ENCODE measurements at regions not wholly inside any gene's neighbourhood (a gene's known extent, or its start where the extent isn't known, plus 50 kb on each side); places are given as distances from the start of the nearest gene placed in this dataset.

DNA sequence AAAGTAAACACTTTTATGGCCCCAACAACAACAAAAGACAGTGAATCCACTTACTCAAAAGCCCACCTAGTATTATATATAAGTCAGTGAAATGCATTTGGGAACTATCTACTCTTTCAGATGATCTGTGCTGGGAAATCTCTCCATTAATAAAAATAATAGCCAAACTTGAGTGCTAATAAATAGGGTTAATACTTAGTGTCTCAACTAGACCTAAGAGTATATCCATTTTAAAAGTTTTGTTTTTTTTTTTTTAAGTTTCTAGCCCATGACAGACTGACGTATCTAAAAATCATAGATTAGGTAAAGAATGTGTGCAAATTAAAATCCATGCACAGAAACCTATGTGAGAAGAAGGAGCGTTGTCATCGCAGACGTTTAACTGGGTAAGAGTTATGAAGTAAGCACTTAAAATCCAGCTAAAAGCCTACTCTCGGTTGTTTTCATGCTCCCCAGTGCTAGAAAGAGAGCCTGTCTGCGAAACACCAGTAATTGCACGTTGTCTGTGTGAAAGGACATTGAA, 83.4 kb upstream of the PELI1 start:
- ATAC-seq = no peak
- H3K4me3 Mint-ChIP-seq = peak overlapping the region; percentile 85
- no peaks in the 10 kb centered on the region for H3K9me3 Mint-ChIP-seq
- H3K27ac Mint-ChIP-seq = peak overlapping the region; percentile 31 to 61
- peaks cover 23 to 27% of the 10 kb centered on the region in 2 donors for H3K27me3 Mint-ChIP-seq
- no peak for DNase-seq (ENCODE audit: low spot score)
- H3K4me1 Mint-ChIP-seq (ENCODE audit: low read depth in 2 of 2) = peaks cover 21 to 22% of the 10 kb centered on the region in 2 donors
- no peaks in the 10 kb centered on the region for H3K36me3 Mint-ChIP-seq

DNA sequence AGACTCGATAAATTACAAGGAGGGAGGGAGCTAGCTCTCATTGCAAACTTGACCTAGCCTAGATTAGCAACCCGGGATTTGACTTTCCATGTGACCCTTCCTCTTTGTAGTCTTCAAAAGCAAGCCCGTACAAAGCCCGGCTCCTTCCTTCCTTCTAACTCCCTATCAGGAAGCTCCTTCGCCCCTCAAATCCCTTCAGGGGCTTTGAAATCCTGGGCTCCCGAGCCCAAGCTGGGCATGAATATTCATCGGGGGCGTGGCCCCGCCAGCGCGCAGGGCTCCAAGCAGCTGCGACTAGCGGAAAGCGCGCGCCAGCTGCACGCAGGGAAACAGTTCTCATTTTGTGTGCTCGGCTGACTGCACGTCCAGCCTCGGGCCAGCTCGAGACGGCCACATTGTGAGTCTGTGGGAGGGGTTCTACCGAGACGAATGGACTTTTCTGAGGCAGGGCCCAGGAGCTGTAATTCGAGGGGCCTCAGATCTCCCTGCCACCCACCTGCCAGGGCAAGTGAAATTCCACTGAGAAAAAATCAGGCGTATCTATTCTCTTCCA, 84.0 kb upstream of the PELI1 start:
- Mint-ChIP-seq H3K27me3 (peaks cover 23 to 27% of the 10 kb centered on the region in 2 donors), H3K4me3 (peak overlapping the region; percentile 85), H3K9me3 (no peaks in the 10 kb centered on the region), H3K4me1 (ENCODE audit: low read depth in 2 of 2) (peaks cover 15 to 17% of the 10 kb centered on the region in 2 donors), H3K36me3 (no peaks in the 10 kb centered on the region), H3K27ac (peak overlapping the region; percentile 31 to 61)
- DNase-seq (ENCODE audit: low spot score) (peak; percentile 68), ATAC-seq (peak; percentile 83 to 88)

DNA sequence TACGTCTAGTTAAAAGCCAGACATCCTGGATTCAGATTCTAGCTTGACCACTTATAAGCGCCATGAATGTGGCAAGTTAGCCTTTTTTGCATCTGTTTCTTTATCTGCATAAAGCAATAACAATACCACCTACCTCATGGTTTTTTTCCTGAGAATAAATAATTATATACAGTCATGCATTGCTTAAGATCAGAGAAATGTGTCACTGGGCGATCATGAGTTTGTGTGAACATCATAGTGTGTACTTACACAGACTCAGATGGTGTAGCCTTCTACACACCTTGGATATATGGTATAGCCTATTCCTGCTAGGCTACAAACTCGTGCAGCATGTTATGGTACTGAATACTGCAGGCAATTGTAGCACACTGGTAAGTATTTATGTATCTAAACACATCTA, 84.7 kb upstream of the PELI1 start:
- no peak for ATAC-seq
- no peaks in the 10 kb centered on the region for H3K9me3 Mint-ChIP-seq

DNA sequence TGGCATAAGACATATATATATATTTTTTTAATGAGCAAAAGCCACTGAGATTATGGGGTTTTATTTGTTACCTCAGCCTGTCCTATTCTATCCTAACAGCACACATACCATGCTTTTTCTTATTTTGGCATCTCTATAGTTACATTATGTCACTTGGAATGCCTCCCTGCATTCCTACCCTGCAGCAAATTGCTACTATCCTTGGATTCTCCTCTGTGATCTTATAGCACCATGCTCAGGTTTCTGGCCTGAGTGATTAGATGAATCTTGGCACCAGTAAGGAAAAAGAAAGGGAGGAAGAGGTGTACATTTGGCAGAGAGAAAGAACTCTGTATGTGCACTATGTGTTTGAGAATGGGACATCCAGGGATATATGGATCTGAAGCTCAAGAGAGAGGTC, 86.3 kb upstream of the PELI1 start:
- DNase-seq (ENCODE audit: low spot score) = no peak
- no peak for ATAC-seq
- Mint-ChIP-seq H3K9me3 (no peaks in the 10 kb centered on the region), H3K4me3 (no peak overlapping the region), H3K4me1 (ENCODE audit: low read depth in 2 of 2) (peaks cover 10 to 14% of the 10 kb centered on the region in 2 donors), H3K36me3 (no peaks in the 10 kb centered on the region), H3K27me3 (peaks cover 23 to 27% of the 10 kb centered on the region in 2 donors), H3K27ac (no peak overlapping the region)

More for the DNA sequence above, 84.7 kb upstream of the PELI1 start:
- Mint-ChIP-seq H3K27ac (peak overlapping the region; percentile 31 to 61), H3K4me3 (peak overlapping the region; percentile 85), H3K4me1 (ENCODE audit: low read depth in 2 of 2) (peaks cover 12 to 14% of the 10 kb centered on the region in 2 donors), H3K27me3 (peaks cover 23 to 27% of the 10 kb centered on the region in 2 donors), H3K36me3 (no peaks in the 10 kb centered on the region)
- no peak for DNase-seq (ENCODE audit: low spot score)

DNA sequence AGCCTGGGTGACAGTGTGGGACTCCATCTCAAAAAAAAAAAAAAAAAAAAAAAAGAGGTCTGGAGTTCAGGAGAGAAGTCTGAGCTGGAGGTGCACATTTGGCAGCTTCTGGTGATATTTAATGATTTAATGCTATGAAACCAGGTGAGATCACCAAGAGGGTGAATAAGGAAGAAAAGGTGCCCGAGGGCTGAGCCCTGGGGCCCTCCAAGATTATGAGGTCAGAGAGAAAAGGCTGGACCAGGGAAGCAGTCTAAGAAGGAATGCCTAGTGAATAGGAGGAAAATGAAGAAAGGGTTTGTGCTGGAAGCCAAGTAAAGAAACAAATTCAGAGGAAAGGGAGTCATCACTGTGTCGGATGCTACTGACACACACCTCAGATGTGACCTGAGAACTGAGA, 88.0 kb upstream of the PELI1 start:
- H3K36me3 Mint-ChIP-seq = no peaks in the 10 kb centered on the region
- H3K9me3 Mint-ChIP-seq = no peaks in the 10 kb centered on the region
- peaks cover 10 to 14% of the 10 kb centered on the region in 2 donors for H3K4me1 Mint-ChIP-seq (ENCODE audit: low read depth in 2 of 2)
- DNase-seq (ENCODE audit: low spot score) = no peak
- H3K4me3 Mint-ChIP-seq = no peak overlapping the region
- no peak for ATAC-seq
- H3K27me3 Mint-ChIP-seq = peaks cover 20 to 25% of the 10 kb centered on the region in 2 donors
- no peak overlapping the region for H3K27ac Mint-ChIP-seq

DNA sequence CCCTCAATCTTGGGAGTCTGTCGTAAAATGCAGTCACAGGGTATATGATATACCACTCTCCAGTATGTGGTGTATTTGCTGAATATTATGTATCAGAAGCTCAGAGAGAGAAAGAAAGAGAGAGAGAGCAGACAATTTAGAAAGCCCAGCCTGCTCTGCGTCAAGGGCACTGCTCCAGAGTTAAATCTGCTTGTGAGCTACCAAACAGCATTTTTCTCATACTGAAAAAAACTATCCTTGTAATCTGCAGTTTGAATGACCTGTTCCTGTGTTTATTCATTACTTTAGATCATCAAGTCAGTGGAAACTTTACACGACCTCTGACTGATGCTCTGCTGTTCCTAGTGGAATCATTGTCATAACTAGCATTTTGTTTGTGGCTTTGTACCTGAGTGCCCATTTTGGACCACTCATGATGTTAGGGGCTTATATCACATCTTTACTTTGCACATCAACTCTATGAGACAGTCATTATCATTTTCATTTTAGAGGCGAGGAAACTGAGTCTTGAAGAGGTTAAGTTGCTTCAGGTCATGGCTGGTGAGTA, 89.2 kb upstream of the PELI1 start:
- ATAC-seq = no peak
- no peaks in the 10 kb centered on the region for H3K9me3 Mint-ChIP-seq
- no peak overlapping the region for H3K4me3 Mint-ChIP-seq
- no peaks in the 10 kb centered on the region for H3K36me3 Mint-ChIP-seq
- peaks cover 5 to 6% of the 10 kb centered on the region in 2 donors for H3K4me1 Mint-ChIP-seq (ENCODE audit: low read depth in 2 of 2)
- no peak for DNase-seq (ENCODE audit: low spot score)
- H3K27me3 Mint-ChIP-seq = peaks cover 18 to 19% of the 10 kb centered on the region in 2 donors
- peak overlapping the region in 1 of 2 donors; percentile 33 for H3K27ac Mint-ChIP-seq

DNA sequence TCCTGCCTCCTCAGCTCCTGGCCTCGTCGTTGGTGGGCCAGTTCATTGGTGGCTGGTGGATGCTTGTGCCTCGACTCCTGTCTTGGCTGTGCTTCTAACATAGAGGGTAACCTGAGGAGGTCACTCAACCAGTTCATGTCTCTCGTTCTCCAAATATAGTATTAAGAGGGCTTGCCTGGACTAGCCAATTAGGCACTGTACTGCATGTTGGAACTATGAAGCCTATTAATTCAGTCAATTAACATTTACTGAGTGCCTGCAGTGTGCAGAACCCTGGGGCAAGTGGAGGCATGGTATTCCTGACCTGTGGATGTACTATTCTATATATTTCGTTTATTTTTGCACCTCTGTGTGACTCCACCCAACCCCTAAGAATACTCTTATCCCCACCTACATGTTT, 89.9 kb upstream of the PELI1 start:
- H3K4me3 Mint-ChIP-seq = no peak overlapping the region
- H3K27me3 Mint-ChIP-seq = peaks cover 18 to 19% of the 10 kb centered on the region in 2 donors
- no peaks in the 10 kb centered on the region for H3K36me3 Mint-ChIP-seq
- no peak overlapping the region for H3K27ac Mint-ChIP-seq
- no peaks in the 10 kb centered on the region for H3K9me3 Mint-ChIP-seq
- H3K4me1 Mint-ChIP-seq (ENCODE audit: low read depth in 2 of 2) = peaks cover 0 to 3% of the 10 kb centered on the region in 2 donors
- ATAC-seq (no peak), DNase-seq (ENCODE audit: low spot score) (no peak)

DNA sequence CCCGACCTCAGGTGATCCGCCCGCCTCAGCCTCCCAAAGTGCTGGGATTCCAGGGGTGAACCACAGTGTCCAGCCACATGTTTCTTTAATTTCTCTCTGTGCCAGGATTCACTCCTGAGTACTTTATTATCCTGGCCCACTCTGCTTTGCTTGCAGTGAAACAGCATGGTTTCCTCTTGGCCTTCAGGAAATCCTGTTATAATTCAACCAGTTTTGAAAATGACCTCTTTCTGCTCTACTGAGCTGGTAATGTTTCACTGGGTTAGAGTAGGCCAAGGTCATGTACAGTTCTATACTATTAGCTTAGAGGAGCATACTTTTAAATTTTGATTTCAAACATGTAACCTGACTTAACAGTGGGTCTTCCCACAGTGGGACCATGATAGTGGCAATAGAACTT, 90.6 kb upstream of the PELI1 start:
- Mint-ChIP-seq H3K4me3 (no peak overlapping the region), H3K27me3 (peaks cover 13 to 15% of the 10 kb centered on the region in 2 donors), H3K4me1 (ENCODE audit: low read depth in 2 of 2) (peaks cover 0 to 3% of the 10 kb centered on the region in 2 donors), H3K36me3 (no peaks in the 10 kb centered on the region), H3K27ac (no peak overlapping the region), H3K9me3 (no peaks in the 10 kb centered on the region)
- DNase-seq (ENCODE audit: low spot score) (no peak), ATAC-seq (no peak)

DNA sequence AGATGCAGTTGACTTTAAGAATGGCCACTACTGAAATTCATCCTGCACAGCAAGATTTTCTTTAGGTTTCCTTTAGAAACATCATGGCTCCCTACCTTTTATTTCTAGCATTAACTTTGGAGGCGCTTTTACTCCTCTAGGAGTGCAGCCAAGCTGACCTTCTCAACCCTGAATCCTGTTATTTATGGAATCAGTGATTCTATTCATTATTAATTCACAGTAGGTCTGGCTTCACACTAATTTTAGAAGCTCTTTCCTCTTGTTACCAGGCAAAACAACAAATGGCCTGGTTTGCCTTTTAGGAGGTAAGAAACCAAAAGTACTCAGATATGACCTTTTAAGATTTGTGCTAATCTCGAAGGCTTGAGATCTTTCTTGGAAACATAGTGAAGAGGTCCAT, 93.0 kb upstream of the PELI1 start:
- peaks cover 4% of the 10 kb centered on the region for H3K36me3 Mint-ChIP-seq
- H3K9me3 Mint-ChIP-seq = no peaks in the 10 kb centered on the region
- H3K4me3 Mint-ChIP-seq = no peak overlapping the region
- no peak overlapping the region for H3K27ac Mint-ChIP-seq
- H3K27me3 Mint-ChIP-seq = peaks cover 13 to 23% of the 10 kb centered on the region in 2 donors
- no peaks in the 10 kb centered on the region for H3K4me1 Mint-ChIP-seq (ENCODE audit: low read depth in 2 of 2)
- no peak for ATAC-seq
- DNase-seq (ENCODE audit: low spot score) = no peak

DNA sequence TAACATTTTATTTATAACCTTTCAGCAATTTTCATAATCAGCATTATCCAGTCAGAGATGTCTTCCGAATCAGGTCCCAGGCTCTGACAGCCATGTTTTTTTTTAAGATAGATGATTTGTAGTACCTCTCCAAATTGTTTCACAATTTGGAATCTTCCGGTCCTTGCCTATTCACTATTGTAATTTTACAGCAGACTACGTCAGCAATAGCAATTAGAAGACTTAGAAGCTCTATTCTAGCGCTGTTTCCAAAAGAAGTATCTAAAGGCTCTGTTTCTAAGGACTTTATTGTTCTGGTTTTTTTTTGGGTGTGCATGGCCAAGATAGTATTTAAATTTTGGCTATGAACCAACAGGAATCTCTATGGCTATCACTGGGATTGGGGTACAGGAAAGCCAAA, 94.6 kb upstream of the PELI1 start:
- no peak for DNase-seq (ENCODE audit: low spot score)
- H3K36me3 Mint-ChIP-seq = peaks cover 4% of the 10 kb centered on the region
- peaks cover 16 to 25% of the 10 kb centered on the region in 2 donors for H3K27me3 Mint-ChIP-seq
- no peak overlapping the region for H3K4me3 Mint-ChIP-seq
- H3K9me3 Mint-ChIP-seq = no peaks in the 10 kb centered on the region
- no peaks in the 10 kb centered on the region for H3K4me1 Mint-ChIP-seq (ENCODE audit: low read depth in 2 of 2)
- no peak overlapping the region for H3K27ac Mint-ChIP-seq
- ATAC-seq = no peak

DNA sequence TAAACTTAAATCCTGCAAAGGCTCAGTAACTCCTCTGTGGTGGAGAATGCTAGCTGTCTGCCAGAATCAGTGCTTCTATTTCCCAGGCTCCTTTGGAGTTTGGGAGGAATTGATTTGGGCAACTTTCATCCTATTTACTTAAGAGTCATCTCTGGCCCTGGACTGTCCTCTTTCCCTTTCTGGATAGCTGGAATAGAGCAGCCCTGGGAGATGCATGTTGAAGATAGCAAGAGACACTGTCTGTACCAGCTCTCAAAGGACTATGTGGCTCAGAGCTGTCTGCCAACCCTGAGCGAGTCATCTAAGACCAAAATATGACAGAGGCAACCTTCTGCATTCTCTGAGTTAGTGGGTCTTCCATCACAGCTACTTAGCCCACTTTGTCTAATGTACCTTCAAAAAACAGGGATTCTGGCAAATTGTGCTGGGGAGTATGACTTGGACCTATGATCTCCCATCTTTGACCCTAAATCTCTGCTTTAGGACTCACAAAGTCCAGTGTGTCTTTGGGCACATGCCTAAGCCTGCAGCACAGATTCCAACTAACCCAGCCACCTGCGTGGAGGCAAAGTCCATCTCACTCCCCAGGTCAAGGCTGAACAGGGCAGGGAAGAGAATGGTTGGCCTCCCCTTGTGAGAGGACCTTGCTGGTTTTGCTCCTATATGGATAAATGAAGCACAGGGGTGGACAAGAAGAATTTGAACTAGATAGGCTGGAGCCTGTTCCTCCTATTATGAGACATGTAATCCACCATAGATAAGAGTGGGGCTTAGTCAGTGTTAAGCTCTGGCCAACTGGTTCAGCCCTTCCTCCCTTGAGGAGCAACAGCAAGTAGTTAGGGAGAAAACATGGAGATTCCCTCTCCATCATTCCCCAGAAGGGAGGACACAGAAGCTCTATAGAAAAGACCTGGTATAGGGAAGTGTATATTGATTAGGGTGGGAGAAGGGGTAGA, 99.1 kb upstream of the PELI1 start:
- no peak for ATAC-seq
- Mint-ChIP-seq H3K9me3 (no peaks in the 10 kb centered on the region), H3K27ac (peak overlapping the region in 1 of 2 donors; percentile 47), H3K36me3 (peaks cover 4% of the 10 kb centered on the region), H3K4me1 (ENCODE audit: low read depth in 2 of 2) (no peaks in the 10 kb centered on the region), H3K27me3 (peaks cover 19 to 25% of the 10 kb centered on the region in 2 donors), H3K4me3 (no peak overlapping the region)
- DNase-seq (ENCODE audit: low spot score) = no peak

DNA sequence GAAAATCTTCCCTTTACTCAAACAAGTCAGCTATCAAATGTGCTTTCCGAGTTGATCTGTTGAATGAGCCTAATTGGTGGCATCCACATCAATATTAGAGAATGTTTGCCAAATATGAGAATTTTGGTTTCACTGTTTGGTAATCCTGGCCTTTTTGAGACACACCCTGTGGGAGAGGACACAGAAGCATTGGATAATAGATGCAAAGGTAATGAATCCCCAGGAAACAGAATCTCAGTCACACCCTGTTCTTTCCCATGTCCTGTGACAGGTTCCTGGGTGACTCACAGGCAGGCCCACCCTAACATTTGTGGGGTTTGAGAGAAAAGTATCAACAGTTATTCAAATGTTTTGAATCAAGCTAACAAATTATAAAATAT, 99.8 kb upstream of the PELI1 start:
- Mint-ChIP-seq H3K9me3 (no peaks in the 10 kb centered on the region), H3K4me3 (no peak overlapping the region), H3K36me3 (peaks cover 4% of the 10 kb centered on the region), H3K27ac (no peak overlapping the region), H3K4me1 (ENCODE audit: low read depth in 2 of 2) (no peaks in the 10 kb centered on the region), H3K27me3 (peaks cover 19 to 25% of the 10 kb centered on the region in 2 donors)
- ATAC-seq = no peak
- no peak for DNase-seq (ENCODE audit: low spot score)

DNA sequence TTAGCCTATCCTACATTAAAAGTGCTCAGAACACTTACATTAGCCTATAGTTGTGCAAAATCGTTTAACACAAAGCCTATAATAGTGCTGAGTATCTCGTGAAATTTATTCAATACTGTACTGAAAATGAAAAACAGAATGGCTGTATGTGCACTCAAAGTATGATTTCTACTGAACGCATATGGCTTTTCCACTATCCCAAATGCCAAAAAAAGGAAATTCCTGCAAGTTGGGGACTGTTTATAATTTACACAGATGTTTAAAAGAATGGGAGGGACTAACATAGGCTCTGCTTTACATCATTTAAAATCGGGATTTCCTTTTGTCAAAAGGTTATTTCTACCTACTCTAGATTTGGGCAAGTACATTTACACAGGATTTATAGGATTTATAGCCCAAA, 101.4 kb upstream of the PELI1 start:
- Mint-ChIP-seq H3K27me3 (peaks cover 15 to 17% of the 10 kb centered on the region in 2 donors), H3K36me3 (peaks cover 4% of the 10 kb centered on the region), H3K9me3 (no peaks in the 10 kb centered on the region), H3K4me3 (no peak overlapping the region), H3K27ac (no peak overlapping the region), H3K4me1 (ENCODE audit: low read depth in 2 of 2) (peaks cover 0 to 4% of the 10 kb centered on the region in 2 donors)
- DNase-seq (ENCODE audit: low spot score) (no peak), ATAC-seq (no peak)

DNA sequence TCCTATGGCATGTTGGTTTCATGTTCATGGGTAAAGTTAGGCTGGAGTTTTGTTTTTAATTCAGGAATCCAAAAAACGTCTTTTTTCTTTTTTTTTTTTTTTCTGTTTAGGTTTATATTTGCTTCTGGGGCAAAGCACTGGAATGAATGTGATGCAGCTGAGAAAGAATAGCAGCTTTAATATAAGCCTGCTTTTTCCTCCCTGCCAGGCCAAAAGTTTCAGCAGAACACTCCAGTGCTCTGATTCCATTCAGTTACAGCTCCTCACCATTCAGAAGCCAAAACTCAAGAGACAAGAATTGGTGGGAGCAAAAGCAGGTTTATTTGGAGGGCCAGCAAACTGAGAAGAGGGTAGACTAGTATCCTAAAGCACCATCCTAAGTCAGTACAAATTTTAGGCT, 102.7 kb upstream of the PELI1 start:
- H3K4me1 Mint-ChIP-seq (ENCODE audit: low read depth in 2 of 2) = peaks cover 0 to 4% of the 10 kb centered on the region in 2 donors
- H3K27ac Mint-ChIP-seq = no peak overlapping the region
- H3K9me3 Mint-ChIP-seq = no peaks in the 10 kb centered on the region
- ATAC-seq (no peak), DNase-seq (ENCODE audit: low spot score) (no peak)
- H3K36me3 Mint-ChIP-seq = peaks cover under 1% of the 10 kb centered on the region
- no peak overlapping the region for H3K4me3 Mint-ChIP-seq
- peaks cover 5 to 10% of the 10 kb centered on the region in 2 donors for H3K27me3 Mint-ChIP-seq

Data from natural killer cell treated with Interleukin-12 subunit alpha and Interleukin-12 subunit beta and Interleukin-15 and Interleukin-18, amount 100 ng/mL, for 72 hours (primary cell).